ENCODE measurements at regions not wholly inside any gene's neighbourhood (a gene's known extent, or its start where the extent isn't known, plus 50 kb on each side); places are given as distances from the start of the nearest gene placed in this dataset.

DNA sequence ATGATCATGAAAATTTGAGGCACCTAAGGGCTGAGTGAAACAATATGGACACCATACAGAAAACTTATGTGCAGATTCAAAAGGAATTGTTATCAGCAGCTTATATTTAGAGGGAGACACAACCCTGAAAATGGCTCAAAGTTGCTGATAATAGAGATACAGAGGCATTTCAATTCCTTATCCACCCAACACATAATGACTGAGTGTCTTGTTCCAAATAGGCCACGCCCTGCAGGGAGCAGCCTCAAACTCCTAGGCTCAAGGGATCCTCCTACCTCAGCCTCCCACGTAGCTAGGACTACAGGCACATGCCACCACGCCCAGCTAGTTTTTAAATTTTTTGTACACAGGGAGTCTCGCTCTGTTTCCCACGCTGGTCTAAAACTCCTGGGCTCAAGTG is 79.0 kb downstream of the LBH start:
- DNase-seq, result no peak

DNA sequence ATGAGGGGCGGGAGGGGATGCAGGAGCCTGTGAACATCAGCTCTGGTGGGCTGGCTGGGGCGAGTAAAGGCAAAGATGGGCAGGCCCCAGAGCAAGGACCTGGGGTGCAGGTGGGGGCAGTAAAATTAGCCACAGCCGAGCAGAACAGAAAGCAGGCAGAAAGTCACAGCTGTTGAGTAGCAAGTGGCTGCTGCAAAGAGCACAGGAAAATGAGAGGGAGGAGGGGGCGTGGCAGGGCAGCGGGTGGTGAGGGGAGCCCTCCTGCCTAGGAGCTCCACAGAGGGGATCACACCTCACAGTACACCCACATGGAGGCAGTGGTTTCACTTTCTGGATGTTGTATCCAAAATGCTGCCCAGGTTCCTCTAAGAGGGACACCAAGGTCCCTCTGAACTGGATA is 79.6 kb downstream of the LBH start:
- DNase-seq, result no peak

DNA sequence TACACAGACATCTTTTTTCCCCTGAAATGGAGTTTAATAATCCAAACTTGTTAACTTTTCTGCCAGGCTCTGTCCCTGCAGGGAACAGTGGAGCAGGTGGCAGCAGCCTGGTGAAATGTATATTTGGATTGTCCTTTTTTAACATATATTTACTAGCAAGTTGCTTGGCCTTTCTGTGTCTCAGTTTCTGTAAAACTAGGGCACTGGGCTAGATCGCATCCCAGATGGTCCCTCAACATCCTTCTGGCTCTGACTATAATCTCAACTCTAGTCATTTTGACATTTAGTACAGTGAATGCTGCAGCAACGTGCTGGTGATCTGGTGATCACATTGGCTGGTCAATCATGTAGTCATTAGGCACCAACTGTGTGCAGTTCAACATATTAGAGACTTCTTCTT is 80.4 kb downstream of the LBH start:
- DNase-seq, result no peak

DNA sequence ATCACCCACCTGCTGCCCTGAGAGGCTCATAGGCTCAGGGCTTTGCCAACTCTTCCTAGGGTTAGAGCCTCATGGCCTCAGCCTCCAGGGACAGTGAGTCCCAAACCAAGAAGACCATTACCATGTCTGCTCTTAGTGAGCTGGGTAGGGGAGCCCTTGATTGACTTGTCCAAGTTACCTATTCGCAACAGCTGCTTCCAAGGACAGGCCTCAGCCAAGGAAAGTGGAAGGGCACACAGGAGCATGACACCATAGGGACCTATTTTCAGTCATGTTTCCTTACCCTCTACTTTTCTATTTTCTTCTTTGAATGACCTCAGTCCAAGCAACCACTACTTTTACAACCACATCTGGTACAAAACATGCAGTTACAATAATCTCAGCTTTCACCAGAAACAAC is 81.6 kb downstream of the LBH start:
- no peak for DNase-seq

DNA sequence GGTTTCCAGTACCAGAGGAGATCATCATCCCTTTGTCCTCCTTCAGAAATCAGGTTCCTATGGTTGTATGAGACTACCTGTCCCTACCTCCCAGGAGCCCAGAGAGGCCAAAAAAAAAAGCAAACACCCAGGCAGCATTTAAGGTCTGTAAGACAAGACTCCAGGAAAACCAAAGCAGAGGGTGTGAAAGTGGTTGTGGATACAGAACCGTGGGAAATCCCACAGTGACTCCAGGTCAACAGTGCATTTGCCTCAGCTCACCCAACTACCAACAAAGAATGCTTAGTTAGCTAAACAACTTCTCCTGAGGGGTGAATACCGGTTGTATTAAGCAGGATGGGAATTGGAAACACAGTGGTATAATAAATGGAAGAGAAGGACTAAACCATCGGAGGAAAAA is 83.6 kb downstream of the LBH start:
- DNase-seq, result no peak

DNA sequence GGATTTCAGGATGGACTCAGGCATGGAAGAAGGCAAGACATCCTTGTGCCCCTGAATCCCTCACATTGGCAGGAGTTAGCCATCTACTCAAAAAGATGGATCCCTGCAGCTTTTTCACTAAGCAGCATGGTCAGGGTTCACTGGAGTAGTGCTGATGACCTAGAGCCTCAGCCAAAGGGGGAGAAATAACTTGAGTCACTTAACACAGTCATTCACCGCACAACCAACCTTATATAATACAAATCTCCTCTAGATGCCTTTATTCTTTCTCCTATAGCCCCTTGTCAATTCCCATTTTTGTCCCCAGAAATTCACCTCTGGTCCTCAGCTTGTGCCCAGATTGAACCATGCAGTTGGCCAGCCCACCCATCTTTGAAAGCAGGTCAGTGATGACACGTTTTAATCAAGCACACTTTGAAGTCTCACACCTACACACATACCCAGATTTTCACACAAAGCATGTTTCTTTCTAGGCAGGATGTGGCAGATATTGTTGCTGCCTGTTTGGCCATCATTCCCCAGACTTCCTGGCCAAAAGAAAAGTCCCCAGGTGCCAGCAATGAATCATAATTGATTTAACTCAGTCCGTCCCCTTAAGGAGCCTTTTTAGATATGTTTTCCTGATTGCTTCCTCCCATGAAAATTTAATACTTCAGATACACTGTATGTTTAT is 84.2 kb downstream of the LBH start:
- no peak for DNase-seq

DNA sequence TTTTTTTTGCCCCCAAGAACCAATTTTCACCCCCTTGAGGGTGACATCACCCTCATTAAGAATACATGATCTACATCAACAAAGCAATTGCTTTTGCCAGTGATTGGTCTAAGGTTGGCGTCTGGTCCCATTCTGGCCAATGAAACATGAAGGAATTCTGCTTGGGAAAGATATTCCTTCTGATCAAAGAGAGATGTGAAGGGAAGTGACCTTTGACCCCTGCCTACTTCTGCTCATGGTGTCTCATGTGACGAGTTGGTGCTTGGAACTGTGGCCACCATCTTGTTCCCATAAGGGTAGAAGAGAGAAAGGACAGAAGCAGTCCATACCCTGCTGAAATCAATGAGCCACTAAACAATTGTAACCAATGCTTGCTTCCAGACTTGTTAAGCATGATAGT is 85.1 kb downstream of the LBH start:
- DNase-seq, result no peak

DNA sequence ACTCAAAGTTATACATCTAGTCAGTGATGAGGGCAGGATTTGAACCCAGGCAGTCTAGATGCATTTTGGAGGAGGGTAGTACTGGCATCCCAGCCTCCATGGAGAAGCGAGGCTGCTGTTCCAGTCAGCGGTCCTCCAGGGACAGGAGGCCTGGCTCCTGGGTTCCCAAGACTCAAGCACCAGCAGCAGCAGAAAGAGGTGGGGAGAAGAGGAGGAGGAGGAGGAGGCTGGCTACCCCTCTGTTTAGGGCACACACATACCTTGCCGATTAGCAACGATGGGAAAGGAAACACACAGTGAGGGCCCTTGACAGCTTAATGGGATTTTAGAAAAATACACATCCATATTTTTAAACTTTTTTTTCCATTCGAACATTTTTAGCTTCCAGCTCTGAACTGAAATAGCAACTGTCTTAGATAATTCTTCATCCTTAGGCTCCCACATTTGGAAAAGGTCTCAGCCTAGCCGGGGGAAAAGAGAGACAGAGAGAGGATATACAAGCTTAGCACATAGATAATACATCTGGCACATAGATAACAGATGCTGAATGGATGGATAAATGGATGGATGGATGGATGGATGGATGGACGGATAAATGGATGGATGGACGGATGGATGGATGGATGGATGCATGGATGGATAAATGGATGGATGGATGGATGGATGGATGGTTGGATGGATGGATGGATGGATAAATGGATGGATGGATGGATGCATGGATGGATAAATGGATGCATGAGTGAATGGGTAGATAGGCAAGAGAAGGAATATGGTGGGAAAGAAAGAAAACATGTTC is 87.9 kb downstream of the LBH start:
- DNase-seq, result no peak

DNA sequence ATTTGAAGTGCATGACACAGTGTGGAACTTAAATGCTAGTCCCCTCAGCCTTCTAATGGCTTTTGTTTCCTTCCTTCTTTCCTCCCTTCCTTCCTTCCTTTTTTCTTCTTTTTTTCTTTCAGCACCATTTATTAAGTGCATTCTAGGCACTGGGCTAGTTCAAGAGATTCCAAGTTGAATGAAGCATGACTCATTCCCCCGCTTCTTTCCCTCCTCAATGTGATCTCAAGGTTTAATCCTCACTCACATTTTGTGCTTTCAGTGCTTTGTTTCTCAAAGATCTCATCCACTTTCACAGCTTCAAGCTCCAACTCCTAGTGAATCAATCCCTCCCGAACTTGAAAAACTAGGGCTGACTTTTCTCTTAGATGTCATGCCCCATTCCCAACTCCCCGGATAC is 90.1 kb downstream of the LBH start:
- DNase-seq, result no peak

DNA sequence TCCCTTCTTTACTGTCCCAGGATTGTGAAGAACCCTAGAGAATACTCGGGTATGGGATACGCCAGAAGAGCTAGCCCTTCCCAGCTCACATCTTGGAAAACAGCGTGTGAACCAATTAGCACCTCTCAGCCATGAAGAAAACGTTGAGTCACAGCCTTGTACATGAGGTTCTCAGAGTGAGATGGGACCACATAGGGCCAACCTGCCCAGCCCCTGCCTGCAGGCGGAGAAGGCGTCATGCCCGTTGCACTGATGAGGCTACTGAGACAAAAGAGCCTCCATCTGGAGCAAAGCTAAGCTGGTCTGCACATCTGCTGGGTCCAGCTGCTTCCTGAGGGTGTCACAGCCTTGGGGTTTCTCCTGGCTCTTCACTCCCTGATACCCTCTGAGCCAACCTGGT is 92.2 kb downstream of the LBH start:
- DNase-seq, result no peak

DNA sequence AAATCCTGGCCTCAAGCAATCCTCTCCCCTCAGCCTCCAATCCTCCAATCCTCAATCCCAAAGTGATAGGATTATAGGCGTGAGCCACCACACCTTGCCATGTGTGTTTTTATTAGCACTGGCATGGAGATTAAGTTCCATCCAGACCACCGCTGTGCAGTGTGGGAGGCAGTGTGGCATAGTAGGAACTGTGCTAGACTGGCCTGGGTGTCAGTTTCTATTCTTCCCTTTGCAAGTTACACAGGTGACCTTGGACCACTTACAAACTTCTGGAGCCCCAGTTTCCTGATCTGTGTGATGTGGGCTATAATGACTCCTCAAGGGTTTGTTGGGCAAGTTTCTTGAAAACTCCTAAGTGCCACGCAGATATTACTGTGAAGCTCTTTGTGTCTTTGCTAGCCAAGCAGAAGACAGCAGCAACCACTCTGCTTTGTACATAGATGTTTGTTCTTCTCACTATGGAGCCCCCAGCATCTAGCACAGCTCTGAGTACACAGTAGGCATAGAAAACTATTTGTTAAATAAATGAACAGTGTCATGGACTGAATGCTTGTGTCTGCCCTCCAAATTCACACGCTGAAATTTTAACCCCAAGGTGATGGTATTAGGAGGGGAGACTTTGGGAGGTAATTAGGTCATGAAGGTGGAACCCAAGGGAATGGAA is 93.0 kb downstream of the LBH start:
- DNase-seq, result no peak

DNA sequence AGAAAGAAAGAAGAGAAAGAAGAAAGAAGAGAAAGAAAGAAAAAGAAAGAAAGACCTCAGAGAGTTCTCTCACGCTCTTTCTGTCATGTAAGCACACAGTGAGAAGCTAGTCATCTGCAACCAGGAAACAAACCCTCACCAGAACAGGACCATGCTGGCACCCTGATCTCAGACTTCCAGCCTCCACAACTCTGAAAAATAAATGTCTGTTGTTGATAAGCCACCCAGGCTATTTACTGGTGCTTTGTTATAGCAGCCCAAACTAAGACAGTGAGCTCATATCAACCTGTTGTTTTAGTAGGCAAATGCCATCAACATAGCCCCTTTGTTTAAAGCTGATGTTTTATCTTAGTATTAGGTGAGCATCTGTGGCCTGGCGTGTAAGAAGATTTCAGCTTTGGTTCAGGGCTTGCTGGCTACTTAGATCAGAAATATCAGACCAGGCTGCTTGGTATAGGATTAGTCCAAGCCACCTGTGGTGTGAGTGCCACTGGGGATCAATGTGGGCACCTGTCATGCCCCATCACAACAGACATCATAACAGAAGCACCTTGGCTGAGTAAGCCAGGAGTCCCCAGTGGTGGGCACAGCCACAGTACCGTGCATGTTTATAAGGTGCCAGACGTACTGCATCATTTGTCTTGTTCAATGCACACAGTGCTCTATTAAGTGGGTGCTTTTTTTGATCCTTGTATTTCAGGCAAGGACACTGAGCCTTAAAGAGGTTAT is 94.4 kb downstream of the LBH start:
- no peak for DNase-seq

DNA sequence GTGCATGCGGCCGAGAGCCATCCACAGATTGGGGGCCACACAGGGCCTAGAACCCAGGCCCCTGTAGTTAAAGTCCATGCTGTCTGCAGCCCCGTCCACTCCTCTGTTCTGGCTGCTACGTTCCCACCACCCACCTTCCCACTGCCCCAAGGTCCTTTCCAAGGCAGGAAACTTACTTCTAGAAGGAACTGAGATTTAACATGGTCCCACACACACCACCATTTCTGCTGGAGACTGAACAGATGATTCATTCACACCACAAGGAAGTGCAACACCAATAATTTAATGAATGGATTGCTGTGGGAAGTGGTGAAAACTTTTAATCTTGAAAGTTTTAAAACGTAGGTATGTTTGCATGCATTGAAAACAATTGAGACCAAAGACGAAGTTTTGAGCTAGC is 95.2 kb downstream of the LBH start:
- no peak for DNase-seq

DNA sequence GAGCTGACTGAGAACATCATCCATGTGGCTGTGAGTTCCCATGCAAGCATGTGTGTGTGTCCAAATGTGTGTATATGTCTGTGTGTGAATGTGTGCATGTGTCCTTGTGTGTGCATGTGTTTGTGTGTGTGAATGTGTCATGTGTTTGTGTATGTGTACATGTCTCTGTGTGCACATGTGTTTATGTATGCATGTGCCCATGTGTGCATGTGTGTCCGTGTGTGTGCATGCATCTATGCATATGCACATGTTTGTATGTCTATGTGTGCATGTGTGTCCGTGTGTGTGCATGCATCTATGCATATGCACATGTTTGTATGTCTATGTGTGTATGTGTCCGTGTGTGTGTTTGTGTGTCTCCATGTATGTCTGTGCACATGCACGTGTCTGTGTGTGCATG is 99.7 kb downstream of the LBH start:
- DNase-seq, result no peak

DNA sequence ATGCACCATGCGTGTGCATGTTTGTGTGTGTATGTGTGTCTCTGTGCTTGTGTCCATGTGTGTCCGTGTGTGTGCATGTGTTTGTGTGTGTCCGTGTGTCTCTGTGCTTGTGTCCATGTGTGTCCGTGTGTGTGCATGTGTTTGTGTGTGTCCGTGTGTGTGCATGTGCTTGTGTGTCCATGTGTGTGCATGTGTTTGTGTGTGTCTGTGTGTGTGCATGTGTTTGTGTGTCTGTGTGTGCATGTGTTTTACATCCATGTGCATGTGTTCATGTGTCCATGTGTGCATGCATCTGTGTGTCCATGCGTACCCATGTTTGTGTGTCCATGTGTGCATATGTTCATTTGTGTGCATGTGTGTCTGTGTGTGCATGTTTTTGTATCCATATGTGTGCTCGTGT is 100.5 kb downstream of the LBH start:
- DNase-seq, result no peak

DNA sequence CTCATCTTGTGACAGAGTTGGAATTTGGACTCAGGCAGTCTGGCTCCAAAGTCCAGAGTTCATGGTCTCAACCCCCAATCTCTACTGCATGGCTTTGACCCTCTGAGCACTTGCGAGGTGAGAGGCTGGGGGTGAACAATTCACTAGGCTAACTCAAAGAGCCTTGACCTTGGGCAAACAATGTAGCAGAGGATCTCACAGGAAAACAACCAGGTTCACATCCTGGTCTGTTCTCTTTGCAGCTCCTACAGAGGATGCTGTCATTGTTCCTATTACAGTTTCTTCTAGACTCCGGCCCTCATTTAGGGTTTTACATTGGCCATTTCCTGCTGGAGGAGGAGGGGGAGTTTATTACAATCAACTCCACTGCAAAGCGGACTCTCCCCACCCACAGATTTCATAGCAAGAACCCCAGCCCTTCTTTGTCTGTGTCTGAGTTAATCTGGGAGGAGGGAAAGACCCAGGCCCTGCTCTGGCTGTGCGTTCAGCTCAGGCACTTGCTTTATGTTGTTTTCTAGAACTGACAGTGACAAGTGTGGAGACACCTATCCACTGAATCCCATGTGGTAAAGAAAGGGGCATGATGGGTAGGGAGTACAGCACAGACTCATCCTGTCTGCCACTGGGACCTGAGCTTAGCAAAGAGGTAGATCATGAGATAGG is 101.6 kb downstream of the LBH start:
- DNase-seq, result no peak

DNA sequence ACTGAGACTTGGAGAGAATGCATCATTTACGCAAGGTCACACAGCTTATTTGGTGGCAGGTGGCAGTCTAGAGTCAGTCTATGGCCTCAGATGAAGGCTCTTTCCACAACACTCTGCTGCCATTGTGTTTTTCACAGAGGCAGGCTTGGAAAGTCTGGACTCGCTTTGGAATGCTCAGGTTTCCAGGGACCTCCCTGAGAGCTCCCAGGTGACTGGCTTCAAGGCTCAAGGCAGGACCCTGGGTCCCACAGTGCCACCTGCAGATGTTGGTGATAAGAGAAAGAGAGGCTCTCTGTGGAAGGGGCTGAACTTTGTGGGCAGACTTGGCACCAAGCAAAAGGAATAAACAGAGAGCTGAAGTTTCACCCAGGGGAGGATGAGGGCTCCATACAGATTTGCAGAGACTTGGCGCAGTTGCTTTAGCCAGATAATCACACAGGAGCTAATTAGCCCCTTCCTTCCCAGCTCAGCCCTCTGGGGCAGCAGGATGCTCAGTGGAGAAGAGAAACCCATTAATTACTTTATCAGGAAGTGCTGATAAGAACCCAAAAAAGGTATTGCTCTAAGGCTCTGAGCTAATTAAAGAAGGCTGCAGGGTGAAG is 103.5 kb downstream of the LBH start:
- no peak for DNase-seq

DNA sequence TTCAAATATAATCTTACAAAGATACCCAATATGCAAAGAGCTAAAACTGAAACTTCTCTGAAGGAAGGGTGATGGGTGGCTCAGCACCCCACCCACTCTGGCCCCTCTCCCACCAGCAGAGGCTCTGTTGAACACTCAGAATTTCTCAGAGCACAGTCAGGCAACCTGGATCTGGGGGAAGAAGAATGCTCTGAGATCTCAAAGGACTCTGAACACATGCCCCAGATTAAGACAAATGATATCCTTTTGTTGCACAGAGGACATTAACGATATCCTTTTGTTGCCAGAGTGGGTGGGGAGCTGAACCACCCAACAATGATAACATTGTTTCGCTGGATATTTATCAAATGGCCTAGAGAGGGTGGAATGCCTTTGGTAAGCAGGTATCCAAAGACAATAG is 104.8 kb downstream of the LBH start:
- DNase-seq, result no peak

DNA sequence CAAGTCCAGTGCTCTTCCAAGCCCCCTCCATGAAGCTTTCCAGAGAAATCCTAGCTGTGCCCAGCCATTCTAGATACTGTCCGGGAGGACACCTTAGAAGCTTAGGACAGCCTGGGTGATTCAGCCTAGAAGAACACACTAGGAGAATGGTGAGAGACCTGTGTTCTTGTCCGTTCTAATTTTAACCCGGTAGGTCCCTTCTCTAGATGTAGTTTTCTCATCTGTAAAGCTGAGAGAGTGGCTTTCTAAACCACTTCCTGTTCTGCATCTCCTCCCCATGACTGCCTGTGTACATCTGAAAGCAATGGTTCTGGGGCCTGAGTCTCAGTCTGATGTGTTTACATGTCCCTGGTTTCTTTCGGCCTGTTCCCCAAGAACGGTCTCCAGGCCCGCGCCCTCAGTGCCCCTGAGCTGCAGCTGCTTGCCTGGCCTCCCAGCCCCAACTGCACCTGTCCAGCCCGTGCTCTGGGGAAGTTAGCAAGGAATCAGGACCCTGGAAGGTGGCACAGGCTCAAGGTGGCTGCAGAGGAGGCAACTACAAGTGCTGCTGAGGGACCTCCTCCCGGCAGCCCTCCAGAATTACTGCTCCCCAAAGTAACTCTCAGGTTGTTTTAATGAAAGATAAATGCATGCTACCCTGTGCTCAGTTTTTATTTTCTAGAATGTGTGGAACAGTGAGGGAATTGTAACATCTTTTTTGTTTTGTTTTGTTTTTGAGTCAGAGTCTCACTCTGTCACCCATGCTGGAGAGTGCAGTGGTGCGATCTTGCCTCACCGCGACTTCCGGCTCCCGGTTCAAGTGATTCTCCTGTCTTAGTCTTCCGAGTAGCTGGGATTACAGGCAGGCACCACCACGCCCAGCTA is 105.9 kb downstream of the LBH start:
- DNase-seq, result no peak

DNA sequence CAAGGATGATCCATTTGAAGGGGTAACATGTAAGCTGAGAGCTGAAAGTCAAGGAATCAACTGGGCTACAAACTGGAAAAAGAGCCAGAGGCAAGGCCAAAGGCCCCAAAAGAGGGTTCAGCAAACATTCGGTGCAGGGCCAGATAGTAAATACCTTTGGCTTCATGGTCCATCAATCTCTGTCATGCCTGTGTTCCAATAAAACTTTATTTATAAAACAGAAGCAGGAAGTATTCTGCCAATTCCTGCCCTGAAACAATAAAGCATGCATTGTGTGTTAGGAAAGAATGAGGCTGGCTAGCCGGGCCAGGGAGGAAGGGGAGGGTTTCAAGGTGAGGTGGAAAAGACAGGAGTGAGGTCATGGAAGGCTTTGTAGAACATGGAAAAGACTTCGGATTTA is 107.1 kb downstream of the LBH start:
- DNase-seq, result no peak

DNA sequence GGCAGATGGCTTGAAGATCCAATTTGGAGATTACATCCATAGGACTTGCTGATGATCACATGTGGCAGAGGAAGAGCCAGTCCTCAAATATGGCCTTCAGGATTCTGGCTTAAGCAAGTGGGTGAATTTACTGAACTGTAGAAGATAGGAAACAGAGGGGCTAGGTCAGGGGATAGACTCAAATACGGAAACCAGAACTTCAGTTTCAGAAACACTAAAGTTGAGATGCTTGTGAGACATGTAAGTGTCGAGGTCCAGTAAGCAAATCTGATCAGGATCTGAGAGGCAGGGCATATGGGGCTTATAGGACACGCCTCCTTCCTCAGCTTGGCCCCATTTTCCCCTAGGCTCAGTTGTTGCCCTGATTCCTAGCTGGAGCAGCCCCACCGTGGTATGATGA is 107.7 kb downstream of the LBH start:
- no peak for DNase-seq

Data from right forelimb (tissue), 1 donor.